PC-3 (cell line): ENCODE measurements at regions not wholly inside any gene's neighbourhood (a gene's known extent, or its start where the extent isn't known, plus 50 kb on each side); places are given as distances from the start of the nearest gene placed in this dataset.

Experiments
- ATAC-seq: fragments of 200-7000 bp; cut with Tn5 transposase; 2 replicates; pipeline ENCODE4 v1.9.1; 2020; ENCODE audit warnings: mild to moderate bottlenecking, moderate library complexity
- BruUV-seq: library from RNA; stranded (reverse); fragments of 400-500 nt; replicated peaks from 2 replicates; lab custom pipeline; 2021; lab: Mats Ljungman, UMichigan
- CTCF ChIA-PET: fragments of 300-600 bp; sonication (Branson Sonifier 250); formaldehyde crosslinking; loops from one replicate; lab custom pipeline; 2022; ENCODE audit warnings: antibody characterized with exemption; lab: Charles Lee
- POLR2A ChIA-PET: fragments of 300-600 bp; sonication (Branson Sonifier 250); formaldehyde crosslinking; loops from one replicate; lab custom pipeline; 2022; ENCODE audit warnings: antibody characterized with exemption; ENCODE audit not compliant: unreplicated experiment; lab: Charles Lee
- DNase-seq: peaks from one replicate; pipeline ENCODE4 v3.0.0-alpha.2; 2015
- H2AFZ ChIP-seq: fragments of 300-600 bp; sonication (generic); 2 replicates; pipeline ENCODE4 v1.6.0; 2016; ENCODE audit warnings: antibody characterized with exemption, low read length
- H3F3A ChIP-seq: fragments of 300-600 bp; sonication (generic); one replicate; pipeline ENCODE4 v1.6.0; 2017; ENCODE audit warnings: antibody characterized with exemption, low read length, control low read depth, mild to moderate bottlenecking; ENCODE audit not compliant: unreplicated experiment
- H3K27ac ChIP-seq: fragments of 300-600 bp; sonication (generic); 2 replicates; pipeline ENCODE4 v1.5.1; 2016; ENCODE audit warnings: mild to moderate bottlenecking, low read length
- H3K27me3 ChIP-seq: fragments of 300-600 bp; sonication (generic); 2 replicates; pipeline ENCODE4 v1.6.1; 2016; ENCODE audit warnings: low read length, mixed read lengths
- H3K36me3 ChIP-seq: fragments of 300-600 bp; sonication (generic); 2 replicates; pipeline ENCODE4 v1.6.1; 2016; ENCODE audit warnings: low read depth, mixed run types, low read length, mixed read lengths
- H3K4me1 ChIP-seq: fragments of 300-600 bp; sonication (generic); 2 replicates; pipeline ENCODE4 v1.5.1; 2016; ENCODE audit warnings: low read length; ENCODE audit not compliant: insufficient read depth
- H3K4me2 ChIP-seq: fragments of 300-600 bp; sonication (generic); 2 replicates; pipeline ENCODE4 v1.6.0; 2016; ENCODE audit warnings: low read length
- H3K4me3 ChIP-seq: fragments of 300-600 bp; sonication (generic); 2 replicates; pipeline ENCODE4 v1.5.1; 2016; ENCODE audit warnings: mild to moderate bottlenecking, low read length, mixed read lengths
- H3K79me2 ChIP-seq: fragments of 300-600 bp; sonication (generic); 2 replicates; pipeline ENCODE4 v1.6.1; 2017; ENCODE audit warnings: low read length, mixed read lengths
- H3K9ac ChIP-seq: fragments of 300-600 bp; sonication (generic); 2 replicates; pipeline ENCODE4 v1.6.0; 2016; ENCODE audit warnings: mild to moderate bottlenecking, low read length
- H3K9me2 ChIP-seq: fragments of 300-600 bp; sonication (generic); replicated peaks from 2 replicates; pipeline ENCODE4 v1.6.1; 2016; ENCODE audit warnings: mixed run types, low read length, mixed read lengths
- H3K9me3 ChIP-seq: fragments of 300-600 bp; sonication (generic); 2 replicates; pipeline ENCODE4 v1.6.1; 2016; ENCODE audit warnings: low read length, mixed read lengths
- H4K20me1 ChIP-seq: fragments of 300-600 bp; sonication (generic); 2 replicates; pipeline ENCODE4 v1.6.1; 2016; ENCODE audit warnings: low read length, mixed read lengths
- CTCF ChIP-seq: fragments of 300-600 bp; sonication (generic); conservative IDR thresholded peaks from 2 replicates; pipeline ENCODE4 v1.5.1; 2017; ENCODE audit warnings: antibody characterized with exemption, low read depth, mild to moderate bottlenecking, low read length
- EZH2 ChIP-seq: fragments of 300-600 bp; sonication (generic); IDR thresholded peaks from one replicate; pipeline ENCODE4 v1.6.1; 2017; ENCODE audit warnings: antibody characterized with exemption, mild to moderate bottlenecking, low read length; ENCODE audit not compliant: unreplicated experiment
- EZH2phosphoT487 ChIP-seq: fragments of 300-600 bp; sonication (generic); IDR thresholded peaks from 2 replicates; pipeline ENCODE4 v1.6.1; 2018; ENCODE audit warnings: mild to moderate bottlenecking, antibody characterized with exemption, low read length, borderline replicate concordance
- intact Hi-C: fragments of 100-400 bp; cut with micrococcal nuclease; formaldehyde crosslinking; loops from 2 replicates; pipeline ENCODE4 v1.9.0; 2023

- TF ChIP-seq CTCF (no peak), EZH2phosphoT487 (no peak)
- CTCF ChIA-PET: no interaction called here
- H2AFZ ChIP-seq: no peak overlapping the region
- H3K79me2 ChIP-seq: no peaks in the 10 kb centered on the region
- no peaks in the 10 kb centered on the region for H3K27me3 ChIP-seq
- H3K4me2 ChIP-seq: no peak overlapping the region
- H3K4me1 ChIP-seq: no peaks in the 10 kb centered on the region
- no peak overlapping the region for H3K27ac ChIP-seq
- no TSS peak for BruUV-seq
- no peaks in the 10 kb centered on the region for H3F3A ChIP-seq
- no peak overlapping the region for H3K9ac ChIP-seq
- ATAC-seq: no peak
- no peak for DNase-seq
- H3K4me3 ChIP-seq: no peak overlapping the region
- H3K9me2 ChIP-seq: no peaks in the 10 kb centered on the region
- intact Hi-C loops: no loop called here
- no peaks in the 10 kb centered on the region for H4K20me1 ChIP-seq
- H3K36me3 ChIP-seq: no peaks in the 10 kb centered on the region
- no peaks in the 10 kb centered on the region for H3K9me3 ChIP-seq
- POLR2A ChIA-PET: no interaction called here
Measured at GRCh38 chr21:16514316-16514715, 784.5 kb downstream of the USP25 start.

GRCh38 chr21:16517383-16517782, 787.6 kb downstream of the USP25 start:
- H3K9ac ChIP-seq: no peak overlapping the region
- ATAC-seq (no peak), DNase-seq (no peak)
- no peaks in the 10 kb centered on the region for H3K79me2 ChIP-seq
- intact Hi-C loops: no loop called here
- H4K20me1 ChIP-seq: no peaks in the 10 kb centered on the region
- TF ChIP-seq EZH2 (no peak), EZH2phosphoT487 (no peak), CTCF (no peak)
- H3K9me2 ChIP-seq: no peaks in the 10 kb centered on the region
- H3K27me3 ChIP-seq: no peaks in the 10 kb centered on the region
- no peaks in the 10 kb centered on the region for H3K4me1 ChIP-seq
- H2AFZ ChIP-seq: no peak overlapping the region
- H3K4me3 ChIP-seq: no peak overlapping the region
- no TSS peak for BruUV-seq
- no peaks in the 10 kb centered on the region for H3K9me3 ChIP-seq
- no peaks in the 10 kb centered on the region for H3F3A ChIP-seq
- ChIA-PET POLR2A (no interaction called here), CTCF (no interaction called here)
- H3K4me2 ChIP-seq: no peak overlapping the region
- H3K36me3 ChIP-seq: no peaks in the 10 kb centered on the region
- no peak overlapping the region for H3K27ac ChIP-seq

GRCh38 chr21:16519036-16519435, 789.3 kb downstream of the USP25 start:
- TF ChIP-seq CTCF: no peak
- TF ChIP-seq EZH2phosphoT487: no peak
- TF ChIP-seq EZH2: no peak
- Histone ChIP-seq H3K4me3 (no peak overlapping the region), H3K4me1 (no peaks in the 10 kb centered on the region), H3K79me2 (no peaks in the 10 kb centered on the region), H3K36me3 (no peaks in the 10 kb centered on the region), H3K9me2 (no peaks in the 10 kb centered on the region), H3K9me3 (no peaks in the 10 kb centered on the region), H2AFZ (no peak overlapping the region), H4K20me1 (no peaks in the 10 kb centered on the region), H3K9ac (no peak overlapping the region), H3F3A (no peaks in the 10 kb centered on the region), H3K27me3 (no peaks in the 10 kb centered on the region), H3K27ac (no peak overlapping the region), H3K4me2 (no peak overlapping the region)
- POLR2A ChIA-PET: no interaction called here
- no peak for ATAC-seq
- intact Hi-C loops: no loop called here
- no peak for DNase-seq
- no TSS peak for BruUV-seq
- CTCF ChIA-PET: no interaction called here
